Large intestine (tissue), 3 donors: ENCODE measurements at regions not wholly inside any gene's neighbourhood (a gene's known extent, or its start where the extent isn't known, plus 50 kb on each side); places are given as distances from the start of the nearest gene placed in this dataset.

ENCODE experiments used
- DNase-seq, 2 donors: peaks; one replicate each; pipeline versions ENCODE4 v3.0.0 to v3.0.0-alpha.2; 2013
- H3K27ac ChIP-seq: one replicate; pipeline ENCODE4 v1.5.1; 2013; ENCODE audit warnings: low read length
- H3K27me3 ChIP-seq: 2 replicates; pipeline ENCODE4 v1.6.1; 2013; ENCODE audit warnings: low read length; ENCODE audit not compliant: control insufficient read depth, insufficient read depth
- H3K36me3 ChIP-seq: 2 replicates; pipeline ENCODE4 v1.6.1; 2013; ENCODE audit warnings: low read length; ENCODE audit not compliant: control insufficient read depth, insufficient read depth
- H3K4me1 ChIP-seq: one replicate; pipeline ENCODE4 v1.6.1; 2013; ENCODE audit warnings: low read length; ENCODE audit not compliant: control insufficient read depth, insufficient read depth
- H3K4me3 ChIP-seq: one replicate; pipeline ENCODE4 v1.5.1; 2013; ENCODE audit warnings: low read length
- H3K9me3 ChIP-seq: one replicate; pipeline ENCODE4 v1.6.1; 2013; ENCODE audit warnings: mild to moderate bottlenecking, low read depth, low read length, moderate library complexity; ENCODE audit not compliant: control insufficient read depth
- WGBS: methylation state at CpG from one replicate; pipeline ENCODE4 v1.1.5; 2013; ENCODE audit warnings: low lambda C conversion rate; ENCODE audit not compliant: insufficient coverage; 5-methylcytosine and 5-hydroxymethylcytosine counted together

DNA sequence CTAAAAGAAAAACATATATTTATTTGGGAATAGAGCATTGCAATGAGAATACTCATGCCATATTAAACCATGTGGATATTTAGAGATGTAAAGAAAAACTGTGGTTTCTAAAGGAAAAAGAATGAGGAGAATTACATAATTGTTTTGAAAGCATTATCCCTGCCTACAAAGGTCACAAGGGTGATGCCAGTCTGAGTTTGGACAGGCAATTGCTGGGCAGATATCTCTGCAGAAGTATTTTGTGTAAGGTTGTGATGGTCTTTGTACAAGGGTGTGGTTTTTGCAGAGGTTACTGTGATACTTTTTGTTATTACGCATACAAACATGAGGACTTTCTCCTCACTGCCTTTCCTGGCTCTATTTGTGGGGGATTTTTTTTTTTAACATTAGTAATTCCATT lies 2022.9 kb upstream of the CDH6 start:
- WGBS: no CpG with 5 or more reads among the region's 1 CpG
- no peak for DNase-seq
- no peaks in the 10 kb centered on the region for H3K27me3 ChIP-seq
- H3K4me1 ChIP-seq: no peaks in the 10 kb centered on the region
- H3K27ac ChIP-seq: no peak overlapping the region
- H3K4me3 ChIP-seq: no peak overlapping the region
- no peaks in the 10 kb centered on the region for H3K36me3 ChIP-seq
- H3K9me3 ChIP-seq: no peaks in the 10 kb centered on the region

- Histone ChIP-seq H3K27me3 (no peaks in the 10 kb centered on the region), H3K36me3 (no peaks in the 10 kb centered on the region), H3K27ac (no peak overlapping the region), H3K4me3 (no peak overlapping the region), H3K4me1 (no peaks in the 10 kb centered on the region), H3K9me3 (no peaks in the 10 kb centered on the region)
- 60% methylated on average over 1 of the region's 2 CpGs for WGBS
- DNase-seq: no peak
Measured at GRCh38 chr5:29169886-29170285, 2023.6 kb upstream of the CDH6 start.

DNA sequence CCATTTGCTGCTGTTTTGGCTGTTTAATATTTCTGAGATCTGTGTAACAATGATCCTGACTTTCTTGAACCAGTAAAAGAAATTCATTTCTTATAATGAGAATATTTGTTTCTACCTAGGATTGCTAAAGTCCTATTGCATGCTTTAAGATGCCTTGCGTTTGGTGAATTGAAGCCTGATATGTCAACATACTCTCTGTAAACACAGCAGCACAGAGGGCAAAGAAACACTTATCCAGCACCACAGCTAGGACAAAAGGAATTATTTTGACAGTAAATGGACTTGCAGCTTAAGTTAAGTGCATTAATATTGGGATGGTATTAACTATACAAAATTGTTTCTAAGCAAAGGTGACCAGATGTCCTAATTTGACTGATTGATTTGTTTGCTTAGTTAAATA lies 2031.2 kb upstream of the CDH6 start:
- Histone ChIP-seq H3K4me1 (no peaks in the 10 kb centered on the region), H3K4me3 (no peak overlapping the region), H3K27me3 (no peaks in the 10 kb centered on the region), H3K9me3 (no peaks in the 10 kb centered on the region), H3K27ac (no peak overlapping the region), H3K36me3 (no peaks in the 10 kb centered on the region)
- 17% methylated on average over 1 of the region's 1 CpG for WGBS
- DNase-seq: no peak

GRCh38 chr5:29161399-29162291 lies 2031.8 kb upstream of the CDH6 start:
- no peak for DNase-seq
- H3K9me3 ChIP-seq: no peaks in the 10 kb centered on the region

GRCh38 chr5:29157975-29158374 lies 2035.5 kb upstream of the CDH6 start:
- Histone ChIP-seq H3K27me3 (no peaks in the 10 kb centered on the region), H3K36me3 (no peaks in the 10 kb centered on the region), H3K9me3 (no peaks in the 10 kb centered on the region), H3K27ac (no peak overlapping the region), H3K4me3 (no peak overlapping the region), H3K4me1 (no peaks in the 10 kb centered on the region)
- DNase-seq: no peak
- WGBS: 17% methylated on average over 1 of the region's 1 CpG

More at GRCh38 chr5:29161399-29162291, 2031.8 kb upstream of the CDH6 start:
- no peaks in the 10 kb centered on the region for H3K27me3 ChIP-seq
- no peaks in the 10 kb centered on the region for H3K4me1 ChIP-seq
- H3K4me3 ChIP-seq: no peak overlapping the region
- H3K27ac ChIP-seq: no peak overlapping the region
- 43% methylated on average over 1 of the region's 1 CpG for WGBS
- no peaks in the 10 kb centered on the region for H3K36me3 ChIP-seq

DNA sequence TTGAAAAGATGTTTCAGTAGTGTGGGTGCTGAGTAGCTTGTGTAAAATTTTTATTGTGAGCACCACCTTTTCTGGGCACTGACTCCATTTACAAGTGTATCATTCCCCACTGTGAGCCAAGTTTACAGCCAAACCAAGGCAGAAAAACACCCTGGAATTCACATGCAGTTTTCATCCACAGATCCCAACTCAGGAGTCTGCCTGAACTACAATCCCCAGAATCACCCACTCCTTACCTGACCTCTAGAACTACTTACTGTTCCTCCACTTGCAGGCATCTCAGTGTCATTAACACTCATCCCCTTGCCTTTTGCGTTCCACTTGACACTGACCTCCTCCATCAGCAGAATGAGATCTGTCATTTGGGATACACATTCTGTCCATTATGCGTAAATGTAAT lies 2042.6 kb upstream of the CDH6 start:
- Histone ChIP-seq H3K36me3 (no peaks in the 10 kb centered on the region), H3K4me3 (no peak overlapping the region), H3K27me3 (no peaks in the 10 kb centered on the region), H3K27ac (no peak overlapping the region), H3K4me1 (no peaks in the 10 kb centered on the region), H3K9me3 (no peaks in the 10 kb centered on the region)
- no peak for DNase-seq
- no CpG with 5 or more reads among the region's 2 CpGs for WGBS

GRCh38 chr5:29148581-29148980 lies 2044.9 kb upstream of the CDH6 start:
- Histone ChIP-seq H3K9me3 (no peaks in the 10 kb centered on the region), H3K27me3 (no peaks in the 10 kb centered on the region), H3K36me3 (no peaks in the 10 kb centered on the region), H3K4me1 (no peaks in the 10 kb centered on the region), H3K4me3 (no peak overlapping the region), H3K27ac (no peak overlapping the region)
- no CpG with 5 or more reads among the region's 2 CpGs for WGBS
- no peak for DNase-seq

DNA sequence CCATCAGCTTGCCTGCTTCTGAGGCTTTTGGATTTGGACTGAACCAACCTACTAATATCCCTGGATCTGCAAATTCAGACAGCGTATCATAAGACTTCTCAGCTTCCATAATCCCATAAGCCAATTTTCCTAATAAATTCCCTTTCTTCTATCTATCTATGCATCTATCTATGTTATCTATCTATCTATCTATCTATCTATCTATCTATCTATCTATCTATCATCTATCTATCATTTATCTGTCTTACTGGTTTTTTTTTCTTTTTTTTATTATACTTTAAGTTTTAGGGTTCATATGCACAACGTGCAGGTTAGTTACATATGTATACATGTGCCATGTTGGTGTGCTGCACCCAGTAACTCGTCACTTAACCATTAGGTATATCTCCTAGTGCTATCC lies 2045.4 kb upstream of the CDH6 start:
- DNase-seq: no peak
- no peaks in the 10 kb centered on the region for H3K27me3 ChIP-seq
- WGBS: 94% methylated on average over 2 of the region's 3 CpGs
- H3K27ac ChIP-seq: no peak overlapping the region
- no peaks in the 10 kb centered on the region for H3K36me3 ChIP-seq
- no peak overlapping the region for H3K4me3 ChIP-seq
- H3K9me3 ChIP-seq: no peaks in the 10 kb centered on the region
- no peaks in the 10 kb centered on the region for H3K4me1 ChIP-seq

GRCh38 chr5:29143266-29143665 lies 2050.2 kb upstream of the CDH6 start:
- Histone ChIP-seq H3K27me3 (no peaks in the 10 kb centered on the region), H3K27ac (no peak overlapping the region), H3K36me3 (no peaks in the 10 kb centered on the region), H3K4me3 (no peak overlapping the region), H3K9me3 (no peaks in the 10 kb centered on the region), H3K4me1 (no peaks in the 10 kb centered on the region)
- no CpG with 5 or more reads among the region's 1 CpG for WGBS
- no peak for DNase-seq

- no peaks in the 10 kb centered on the region for H3K27me3 ChIP-seq
- no peaks in the 10 kb centered on the region for H3K4me1 ChIP-seq
- no peak for DNase-seq
- H3K4me3 ChIP-seq: no peak overlapping the region
- no CpG with 5 or more reads among the region's 2 CpGs for WGBS
- no peaks in the 10 kb centered on the region for H3K36me3 ChIP-seq
- H3K27ac ChIP-seq: no peak overlapping the region
- no peaks in the 10 kb centered on the region for H3K9me3 ChIP-seq
Measured at GRCh38 chr5:29134418-29134817, 2059.1 kb upstream of the CDH6 start.

- DNase-seq: no peak
- no peak overlapping the region for H3K4me3 ChIP-seq
- WGBS: no CpG with 5 or more reads among the region's 2 CpGs
- H3K27ac ChIP-seq: no peak overlapping the region
- no peaks in the 10 kb centered on the region for H3K27me3 ChIP-seq
- no peaks in the 10 kb centered on the region for H3K4me1 ChIP-seq
- H3K36me3 ChIP-seq: no peaks in the 10 kb centered on the region
- peaks cover 7% of the 10 kb centered on the region for H3K9me3 ChIP-seq
Measured at GRCh38 chr5:29131285-29131684, 2062.2 kb upstream of the CDH6 start.
